Vagina (tissue), 2 donors: ENCODE measurements at regions not wholly inside any gene's neighbourhood (a gene's known extent, or its start where the extent isn't known, plus 50 kb on each side); places are given as distances from the start of the nearest gene placed in this dataset.

Source experiments
- DNase-seq, 2 donors: peaks; one replicate each; pipeline ENCODE4 v3.0.0-alpha.2; 2017; ENCODE audit errors: extremely low spot score in 2 of 2
- H3K27ac ChIP-seq: fragments of 200-600 bp; sonication (generic); one replicate; pipeline ENCODE4 v1.5.1; 2019
- H3K27me3 ChIP-seq: fragments of 200-600 bp; sonication (generic); one replicate; pipeline ENCODE4 v1.5.1; 2019
- H3K36me3 ChIP-seq, 2 donors: fragments of 200-600 bp; sonication (generic); one replicate each; pipeline ENCODE4 v1.5.1; 2017 to 2019
- H3K4me1 ChIP-seq: fragments of 200-600 bp; sonication (generic); one replicate; pipeline ENCODE4 v1.5.1; 2019
- H3K4me3 ChIP-seq, 2 donors: fragments of 200-600 bp; sonication (generic); 1 replicate in 1 of 2; 2 replicates in 1 of 2; pipeline ENCODE4 v1.5.1; 2016 to 2019
- H3K9me3 ChIP-seq: fragments of 200-600 bp; sonication (generic); one replicate; pipeline ENCODE4 v1.5.1; 2019
- POLR2A ChIP-seq, 2 donors: fragments of 450-650 bp; IDR thresholded peaks; one replicate each; pipeline ENCODE4 v1.6.1; 2017; ENCODE audit warnings: antibody characterized with exemption in 2 of 2, mild to moderate bottlenecking in 2 of 2, moderate library complexity in 2 of 2
- POLR2AphosphoS5 ChIP-seq, 2 donors: sonication (generic); formaldehyde crosslinking; IDR thresholded peaks; one replicate each; pipeline ENCODE4 v1.9.0; 2017; ENCODE audit warnings: antibody characterized with exemption in 2 of 2, mild to moderate bottlenecking in 2 of 2, low read depth in 1 of 2; ENCODE audit not compliant: insufficient read depth in 1 of 2
- intact Hi-C: fragments of 100-400 bp; cut with DNase I; formaldehyde crosslinking; loops from one replicate; pipeline ENCODE4 v1.15.1; 2023
- TF ChIP-seq, protein P1 (sequence below), 3 experiments: fragments of 450-650 bp in 2 of 3; fragments of 200-600 bp in 1 of 3; sonication (generic) in 1 of 3; IDR thresholded peaks; one replicate each; pipeline ENCODE4 v1.5.1; 2017 to 2019; ENCODE audit warnings: antibody characterized with exemption in 3 of 3, mild to moderate bottlenecking in 2 of 3, moderate library complexity in 2 of 3

DNA sequence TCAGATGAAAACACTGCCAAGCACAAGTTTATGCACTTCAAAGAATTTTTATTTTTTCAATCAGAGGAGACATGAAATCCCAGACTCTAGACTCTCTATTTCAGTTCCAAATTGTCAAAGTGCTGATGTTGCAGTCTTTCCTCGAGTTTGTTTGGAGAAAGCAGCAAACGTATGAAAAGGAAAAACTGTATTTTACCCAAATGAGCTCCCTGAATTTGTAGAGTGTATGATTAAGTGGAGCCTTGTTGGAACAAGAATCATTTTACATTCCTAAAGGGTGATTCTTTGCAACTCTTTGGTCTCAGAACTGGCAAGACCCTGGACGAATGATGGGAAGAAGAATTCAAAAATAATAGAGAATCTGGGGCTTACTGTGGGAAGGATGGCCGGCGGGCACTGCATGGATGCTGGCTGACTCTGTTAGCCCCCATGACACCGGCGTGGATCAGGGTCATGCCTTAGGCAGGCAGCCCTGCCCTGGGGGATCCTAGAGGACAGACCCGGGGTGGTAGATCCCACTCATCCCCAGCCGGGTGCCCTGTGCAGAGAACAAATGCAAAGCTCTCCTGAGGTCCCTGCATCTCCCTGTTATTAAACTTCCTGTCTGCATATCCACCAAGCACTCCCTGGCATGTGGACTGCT, 207.4 kb downstream of the FNDC1 start:
- no peaks in the 10 kb centered on the region for H3K9me3 ChIP-seq
- no peaks in the 10 kb centered on the region for H3K4me1 ChIP-seq
- intact Hi-C loops, result no loop called here
- no peaks in the 10 kb centered on the region for H3K27me3 ChIP-seq
- no peak overlapping the region for H3K4me3 ChIP-seq
- H3K27ac ChIP-seq, result no peak overlapping the region
- TF ChIP-seq POLR2AphosphoS5 (IDR thresholded peaks at IDR 0.05; ENCODE audit: insufficient read depth in 1 of 2, low read depth in 1 of 2) (no peak), POLR2A (IDR thresholded peaks at IDR 0.05) (no peak)
- TF ChIP-seq, protein P1, sequence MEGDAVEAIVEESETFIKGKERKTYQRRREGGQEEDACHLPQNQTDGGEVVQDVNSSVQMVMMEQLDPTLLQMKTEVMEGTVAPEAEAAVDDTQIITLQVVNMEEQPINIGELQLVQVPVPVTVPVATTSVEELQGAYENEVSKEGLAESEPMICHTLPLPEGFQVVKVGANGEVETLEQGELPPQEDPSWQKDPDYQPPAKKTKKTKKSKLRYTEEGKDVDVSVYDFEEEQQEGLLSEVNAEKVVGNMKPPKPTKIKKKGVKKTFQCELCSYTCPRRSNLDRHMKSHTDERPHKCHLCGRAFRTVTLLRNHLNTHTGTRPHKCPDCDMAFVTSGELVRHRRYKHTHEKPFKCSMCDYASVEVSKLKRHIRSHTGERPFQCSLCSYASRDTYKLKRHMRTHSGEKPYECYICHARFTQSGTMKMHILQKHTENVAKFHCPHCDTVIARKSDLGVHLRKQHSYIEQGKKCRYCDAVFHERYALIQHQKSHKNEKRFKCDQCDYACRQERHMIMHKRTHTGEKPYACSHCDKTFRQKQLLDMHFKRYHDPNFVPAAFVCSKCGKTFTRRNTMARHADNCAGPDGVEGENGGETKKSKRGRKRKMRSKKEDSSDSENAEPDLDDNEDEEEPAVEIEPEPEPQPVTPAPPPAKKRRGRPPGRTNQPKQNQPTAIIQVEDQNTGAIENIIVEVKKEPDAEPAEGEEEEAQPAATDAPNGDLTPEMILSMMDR (IDR thresholded peaks at IDR 0.05), result no peak
- H3K36me3 ChIP-seq, result no peaks in the 10 kb centered on the region
- no peak for DNase-seq

DNA sequence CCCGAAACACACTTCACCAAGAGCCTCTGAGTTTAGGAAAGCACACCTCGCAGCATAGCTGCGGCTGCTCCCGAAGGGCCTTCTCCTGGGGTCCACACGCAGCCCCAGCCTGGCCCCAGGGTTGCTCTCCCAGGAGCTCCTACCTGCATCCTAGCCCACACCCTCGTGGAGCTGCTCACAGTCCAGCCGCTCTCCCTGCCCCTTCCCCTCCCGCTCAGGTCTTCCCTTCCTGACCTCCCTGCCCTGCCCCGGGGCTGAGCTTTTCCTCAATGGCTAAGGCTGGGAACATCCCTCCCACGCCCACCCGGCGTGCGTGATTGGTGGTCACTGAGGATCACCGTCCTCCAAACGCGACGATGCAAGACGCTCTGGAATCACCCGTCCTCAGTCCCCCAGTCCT, 205.8 kb downstream of the FNDC1 start:
- Histone ChIP-seq H3K4me3 (no peak overlapping the region), H3K9me3 (no peaks in the 10 kb centered on the region), H3K36me3 (no peaks in the 10 kb centered on the region), H3K4me1 (no peaks in the 10 kb centered on the region), H3K27ac (no peak overlapping the region), H3K27me3 (no peaks in the 10 kb centered on the region)
- TF ChIP-seq POLR2A (IDR thresholded peaks at IDR 0.05), result no peak
- no peak for TF ChIP-seq POLR2AphosphoS5 (IDR thresholded peaks at IDR 0.05; ENCODE audit: insufficient read depth in 1 of 2, low read depth in 1 of 2)
- TF ChIP-seq, protein P1 (IDR thresholded peaks at IDR 0.05), result no peak
- intact Hi-C loops, result no loop called here
- no peak for DNase-seq

DNA sequence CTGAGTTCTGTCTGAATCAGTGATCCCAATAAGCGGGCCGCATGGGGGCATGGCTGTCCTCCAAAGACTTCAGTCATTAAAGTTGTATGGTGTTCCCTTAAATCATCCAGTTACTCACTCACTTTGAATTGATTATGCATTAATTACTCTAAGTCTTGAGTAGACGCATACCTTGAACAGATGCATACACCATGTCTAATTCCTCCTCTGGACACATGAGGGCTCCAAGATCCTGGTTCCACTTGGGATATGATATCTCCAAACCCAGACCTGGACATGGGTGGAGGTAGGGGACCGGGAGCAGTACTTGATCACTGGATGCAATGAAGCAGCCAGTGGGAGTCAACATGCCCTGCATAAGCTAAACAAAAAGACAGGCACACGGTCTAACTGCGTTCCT, 204.5 kb downstream of the FNDC1 start:
- Histone ChIP-seq H3K4me1 (no peaks in the 10 kb centered on the region), H3K9me3 (no peaks in the 10 kb centered on the region), H3K4me3 (no peak overlapping the region), H3K27me3 (no peaks in the 10 kb centered on the region), H3K36me3 (no peaks in the 10 kb centered on the region), H3K27ac (no peak overlapping the region)
- DNase-seq, result no peak
- intact Hi-C loops, result no loop called here
- TF ChIP-seq POLR2A (IDR thresholded peaks at IDR 0.05), result no peak
- TF ChIP-seq, protein P1 (IDR thresholded peaks at IDR 0.05), result no peak
- no peak for TF ChIP-seq POLR2AphosphoS5 (IDR thresholded peaks at IDR 0.05; ENCODE audit: insufficient read depth in 1 of 2, low read depth in 1 of 2)

DNA sequence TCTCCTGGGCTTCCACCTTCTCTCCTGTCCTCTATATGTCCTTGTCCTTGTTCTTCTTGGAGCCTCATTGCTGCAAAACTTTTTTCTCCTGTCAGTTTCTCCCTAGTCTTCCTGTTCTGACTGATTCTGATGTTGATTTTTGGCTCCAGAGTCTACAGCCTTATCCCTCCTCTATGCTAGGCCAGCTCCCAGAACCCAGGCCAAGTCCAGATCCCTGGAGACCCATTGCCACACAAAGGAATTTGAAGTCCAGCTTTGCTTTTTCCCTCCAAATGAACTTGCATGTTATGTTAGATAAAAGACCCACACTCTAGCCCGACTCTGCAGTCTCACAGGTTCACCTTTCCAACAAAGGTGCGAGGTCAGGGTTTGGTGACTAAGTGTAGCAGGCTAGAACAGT, 203.1 kb downstream of the FNDC1 start:
- no peaks in the 10 kb centered on the region for H3K9me3 ChIP-seq
- H3K4me1 ChIP-seq, result no peaks in the 10 kb centered on the region
- no peaks in the 10 kb centered on the region for H3K36me3 ChIP-seq
- H3K4me3 ChIP-seq, result no peak overlapping the region
- intact Hi-C loops, result no loop called here
- H3K27me3 ChIP-seq, result no peaks in the 10 kb centered on the region
- no peak for DNase-seq
- no peak overlapping the region for H3K27ac ChIP-seq
- TF ChIP-seq, protein P1 (IDR thresholded peaks at IDR 0.05), result no peak
- TF ChIP-seq POLR2A (IDR thresholded peaks at IDR 0.05) (no peak), POLR2AphosphoS5 (IDR thresholded peaks at IDR 0.05; ENCODE audit: insufficient read depth in 1 of 2, low read depth in 1 of 2) (no peak)

DNA sequence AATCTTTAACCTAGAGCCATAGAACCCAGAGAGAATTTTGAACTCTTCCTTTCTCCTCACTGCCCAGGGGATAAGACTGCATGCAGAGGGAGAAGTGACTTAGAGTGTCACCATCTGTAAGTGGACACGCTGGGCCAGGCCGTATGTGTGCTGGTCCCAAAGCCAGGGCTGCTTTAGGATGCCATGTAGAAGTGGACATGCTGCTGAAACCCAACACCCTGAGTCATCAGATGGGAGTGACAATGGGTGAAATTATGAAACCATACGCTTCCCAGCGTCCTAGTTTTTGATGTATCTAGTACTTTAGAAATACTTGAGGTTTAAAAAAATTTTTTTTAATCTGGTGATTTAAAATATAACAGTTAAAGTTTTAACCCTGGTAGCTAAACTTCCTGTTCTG, 191.1 kb downstream of the FNDC1 start:
- Histone ChIP-seq H3K4me1 (no peaks in the 10 kb centered on the region), H3K27ac (no peak overlapping the region), H3K9me3 (no peaks in the 10 kb centered on the region), H3K4me3 (no peak overlapping the region), H3K27me3 (no peaks in the 10 kb centered on the region), H3K36me3 (no peaks in the 10 kb centered on the region)
- intact Hi-C loops, result no loop called here
- TF ChIP-seq POLR2AphosphoS5 (IDR thresholded peaks at IDR 0.05; ENCODE audit: insufficient read depth in 1 of 2, low read depth in 1 of 2) (no peak), POLR2A (IDR thresholded peaks at IDR 0.05) (no peak)
- TF ChIP-seq, protein P1 (IDR thresholded peaks at IDR 0.05), result no peak
- no peak for DNase-seq
